Activated naive CD4-positive, alpha-beta T cell treated with Interleukin-2 at 50 U/mL for 16 hours (primary cell): ENCODE measurements at regions not wholly inside any gene's neighbourhood (a gene's known extent, or its start where the extent isn't known, plus 50 kb on each side); places are given as distances from the start of the nearest gene placed in this dataset.
"Not testable (repeated sequence)": the region's sequence is repeated elsewhere in the genome, so short reads cannot be mapped to it uniquely, and the experiment has no call there.

Source experiments
- DNase-seq: peaks from one replicate; pipeline ENCODE4 v3.0.0-alpha.2; 2020

GRCh38 chr10:21403256-21404015 lies 122.0 kb downstream of the SKIDA1 start:
- DNase-seq, result no peak

GRCh38 chr10:21402606-21403083 lies 122.8 kb downstream of the SKIDA1 start:
- DNase-seq, result no peak

GRCh38 chr10:21401196-21401595 lies 124.3 kb downstream of the SKIDA1 start:
- no peak for DNase-seq

GRCh38 chr10:21399392-21400035 lies 126.0 kb downstream of the SKIDA1 start:
- no peak for DNase-seq

GRCh38 chr10:21398563-21399231 lies 126.8 kb downstream of the SKIDA1 start:
- no peak for DNase-seq

GRCh38 chr10:21396889-21397288 lies 128.6 kb downstream of the SKIDA1 start:
- DNase-seq, result no peak

GRCh38 chr10:21393931-21394330 lies 131.6 kb downstream of the SKIDA1 start:
- DNase-seq, result no peak

- no peak for DNase-seq
Observed at GRCh38 chr10:21388589-21388988, 136.9 kb downstream of the SKIDA1 start.

- DNase-seq, result no peak
Observed at GRCh38 chr10:21387868-21388267, 137.6 kb downstream of the SKIDA1 start.

GRCh38 chr10:21385996-21386585 lies 139.4 kb downstream of the SKIDA1 start:
- DNase-seq, result no peak

- DNase-seq, result no peak
Observed at GRCh38 chr10:21385536-21385935, 139.9 kb downstream of the SKIDA1 start.

- DNase-seq, result no peak
Observed at GRCh38 chr10:21379143-21379542, 146.3 kb downstream of the SKIDA1 start.

GRCh38 chr10:21375274-21375673 lies 150.2 kb downstream of the SKIDA1 start:
- DNase-seq, result not testable (repeated sequence)

GRCh38 chr10:21373881-21374280 lies 151.6 kb downstream of the SKIDA1 start:
- not testable (repeated sequence) for DNase-seq

- DNase-seq, result peak; percentile 31
Observed at GRCh38 chr10:21372651-21373410, 152.7 kb downstream of the SKIDA1 start.

GRCh38 chr10:21369697-21370096 lies 155.8 kb downstream of the SKIDA1 start:
- DNase-seq, result no peak

GRCh38 chr10:21368728-21369425 lies 156.6 kb downstream of the SKIDA1 start:
- DNase-seq, result no peak

GRCh38 chr10:21368022-21368582 lies 157.4 kb downstream of the SKIDA1 start:
- DNase-seq, result no peak

- not testable (repeated sequence) for DNase-seq
Observed at GRCh38 chr10:21366108-21366507, 159.4 kb downstream of the SKIDA1 start.

GRCh38 chr10:21364196-21365114 lies 161.0 kb downstream of the SKIDA1 start:
- no peak for DNase-seq

GRCh38 chr10:21363731-21364104 lies 161.8 kb downstream of the SKIDA1 start:
- DNase-seq, result no peak
